Kidney (tissue), 13 donors: ENCODE measurements at regions not wholly inside any gene's neighbourhood (a gene's known extent, or its start where the extent isn't known, plus 50 kb on each side); places are given as distances from the start of the nearest gene placed in this dataset.
"Not testable (repeated sequence)": the region's sequence is repeated elsewhere in the genome, so short reads cannot be mapped to it uniquely, and the experiment has no call there.

Source experiments
- DNase-seq, 5 donors: peaks; one replicate each; pipeline ENCODE4 v3.0.0-alpha.2; 2013 to 2020
- FAIRE-seq: peaks from 2 replicates; lab custom pipeline; 2012; peaks lifted over from hg19 to GRCh38; lab: Jason Lieb, UNC
- H3K27ac ChIP-seq, 2 donors: one replicate each; pipeline ENCODE4 v1.7.0; 2013; ENCODE audit warnings: low read depth in 2 of 2, low read length in 2 of 2, inconsistent platforms in 1 of 2
- H3K27me3 ChIP-seq: one replicate; pipeline ENCODE4 v1.7.1; 2013; ENCODE audit warnings: low read length, inconsistent platforms; ENCODE audit not compliant: control insufficient read depth, insufficient read depth
- H3K36me3 ChIP-seq, 3 donors: one replicate each; pipeline versions ENCODE4 v1.7.0 to v1.7.1; 2013; ENCODE audit warnings: low read length in 3 of 3, control low read depth in 1 of 3, inconsistent platforms in 1 of 3; ENCODE audit not compliant: insufficient read depth in 3 of 3, control insufficient read depth in 2 of 3
- H3K4me1 ChIP-seq, 3 donors: one replicate each; pipeline versions ENCODE4 v1.7.0 to v1.7.1; 2013; ENCODE audit warnings: low read length in 3 of 3, inconsistent platforms in 1 of 3, low read depth in 1 of 3; ENCODE audit not compliant: control insufficient read depth in 2 of 3, insufficient read depth in 2 of 3
- H3K4me3 ChIP-seq, 3 donors: one replicate each; pipeline versions ENCODE4 v1.7.0 to v1.8.1; 2013; ENCODE audit warnings: low read length in 3 of 3, control low read depth in 1 of 3, inconsistent platforms in 1 of 3
- H3K9ac ChIP-seq, 3 donors: one replicate each; pipeline versions ENCODE4 v1.7.0 to v1.7.1; 2013; ENCODE audit warnings: low read length in 3 of 3, control low read depth in 1 of 3, inconsistent platforms in 1 of 3
- H3K9me3 ChIP-seq, 3 donors: one replicate each; pipeline versions ENCODE4 v1.7.0 to v1.7.1; 2013; ENCODE audit warnings: low read length in 3 of 3, control low read depth in 1 of 3, inconsistent platforms in 1 of 3; ENCODE audit not compliant: control insufficient read depth in 2 of 3, insufficient read depth in 1 of 3
- intact Hi-C: fragments of 100-400 bp; cut with DNase I; formaldehyde crosslinking; loops from one replicate; pipeline ENCODE4 v1.11.1; 2022
- TF ChIP-seq, protein P1 (sequence below): IDR thresholded peaks from 3 replicates; pipeline ENCODE4 v1.5.1; 2012; ENCODE audit warnings: mild to moderate bottlenecking, moderate library complexity, borderline replicate concordance; ENCODE audit not compliant: insufficient read depth; ENCODE audit errors: extremely low read depth
- donor health status: control.
- donor health status: control.
- donor health status: control.
- donor health status: control.
- donor health status: control.
- donor health status: DM: yes; HTN: yes; CAD: no.
- donor health status: Normal renal cell carcinoma (clear cell type).

GRCh38 chrX:79477691-79478090 is 110.6 kb upstream of the ITM2A start:
- Histone ChIP-seq H3K9ac (no peak overlapping the region), H3K27ac (no peak overlapping the region), H3K4me3 (no peak overlapping the region), H3K9me3 (no peaks in the 10 kb centered on the region), H3K4me1 (no peaks in the 10 kb centered on the region), H3K27me3 (no peaks in the 10 kb centered on the region), H3K36me3 (no peaks in the 10 kb centered on the region)
- peak in 1 of 5 donors; percentile 4 for DNase-seq
- intact Hi-C loops: no loop called here
- TF ChIP-seq, protein P1, sequence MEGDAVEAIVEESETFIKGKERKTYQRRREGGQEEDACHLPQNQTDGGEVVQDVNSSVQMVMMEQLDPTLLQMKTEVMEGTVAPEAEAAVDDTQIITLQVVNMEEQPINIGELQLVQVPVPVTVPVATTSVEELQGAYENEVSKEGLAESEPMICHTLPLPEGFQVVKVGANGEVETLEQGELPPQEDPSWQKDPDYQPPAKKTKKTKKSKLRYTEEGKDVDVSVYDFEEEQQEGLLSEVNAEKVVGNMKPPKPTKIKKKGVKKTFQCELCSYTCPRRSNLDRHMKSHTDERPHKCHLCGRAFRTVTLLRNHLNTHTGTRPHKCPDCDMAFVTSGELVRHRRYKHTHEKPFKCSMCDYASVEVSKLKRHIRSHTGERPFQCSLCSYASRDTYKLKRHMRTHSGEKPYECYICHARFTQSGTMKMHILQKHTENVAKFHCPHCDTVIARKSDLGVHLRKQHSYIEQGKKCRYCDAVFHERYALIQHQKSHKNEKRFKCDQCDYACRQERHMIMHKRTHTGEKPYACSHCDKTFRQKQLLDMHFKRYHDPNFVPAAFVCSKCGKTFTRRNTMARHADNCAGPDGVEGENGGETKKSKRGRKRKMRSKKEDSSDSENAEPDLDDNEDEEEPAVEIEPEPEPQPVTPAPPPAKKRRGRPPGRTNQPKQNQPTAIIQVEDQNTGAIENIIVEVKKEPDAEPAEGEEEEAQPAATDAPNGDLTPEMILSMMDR: no peak
- FAIRE-seq: peak; percentile 96

DNA sequence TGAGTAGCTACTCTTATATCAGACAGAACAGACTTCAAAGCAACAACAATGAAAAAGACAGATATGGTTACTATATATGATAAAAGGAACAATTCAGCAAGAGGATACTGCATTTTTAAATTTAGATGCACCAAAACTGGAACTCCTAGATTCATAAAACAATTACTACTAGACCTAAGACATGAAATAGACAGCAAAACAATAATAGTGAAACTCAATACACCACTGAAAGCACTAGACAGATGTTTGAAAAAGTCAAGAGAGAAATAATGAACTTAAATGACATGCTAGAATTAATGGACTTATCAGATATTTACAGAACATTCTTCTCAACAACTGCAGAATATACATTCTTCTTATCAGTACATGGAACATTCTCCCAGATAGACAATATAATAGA is 99.5 kb upstream of the ITM2A start:
- intact Hi-C loops: no loop called here
- H3K27ac ChIP-seq: no peak overlapping the region
- FAIRE-seq: no peak
- no peak overlapping the region for H3K9ac ChIP-seq
- no peaks in the 10 kb centered on the region for H3K9me3 ChIP-seq
- H3K4me3 ChIP-seq: no peak overlapping the region
- DNase-seq: no peak
- no peaks in the 10 kb centered on the region for H3K27me3 ChIP-seq
- H3K36me3 ChIP-seq: no peaks in the 10 kb centered on the region
- H3K4me1 ChIP-seq: no peaks in the 10 kb centered on the region
- TF ChIP-seq, protein P1: no peak

DNA sequence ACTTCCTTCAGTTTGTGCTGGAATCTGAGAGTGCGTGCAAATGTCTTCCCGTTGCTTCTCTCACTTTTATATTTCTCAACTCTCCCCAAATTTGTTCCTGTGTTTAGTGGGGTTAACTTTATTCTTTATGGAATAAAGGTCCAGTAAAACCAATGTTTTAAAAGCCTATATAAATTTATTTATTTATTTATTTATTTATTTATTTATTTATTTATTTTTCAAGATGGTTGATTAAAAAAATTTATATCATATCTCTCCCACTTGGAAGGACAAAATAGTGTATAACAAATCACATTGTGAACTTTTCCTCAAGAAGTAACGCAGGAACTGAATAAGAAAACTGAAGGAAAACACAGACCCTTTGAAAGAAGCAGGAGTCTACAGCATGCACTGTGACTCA is 95.3 kb upstream of the ITM2A start:
- H3K36me3 ChIP-seq: no peaks in the 10 kb centered on the region
- H3K4me1 ChIP-seq: no peaks in the 10 kb centered on the region
- DNase-seq (no peak), FAIRE-seq (peak; percentile 88)
- H3K27me3 ChIP-seq: no peaks in the 10 kb centered on the region
- no peak overlapping the region for H3K27ac ChIP-seq
- H3K9ac ChIP-seq: no peak overlapping the region
- intact Hi-C loops: no loop called here
- TF ChIP-seq, protein P1: no peak
- no peak overlapping the region for H3K4me3 ChIP-seq
- H3K9me3 ChIP-seq: no peaks in the 10 kb centered on the region

- H3K36me3 ChIP-seq, intact Hi-C loops, H3K27me3 ChIP-seq, FAIRE-seq, H3K27ac ChIP-seq, H3K9ac ChIP-seq, DNase-seq, H3K9me3 ChIP-seq, H3K4me1 ChIP-seq, H3K4me3 ChIP-seq: not testable (repeated sequence)
Measured at GRCh38 chrX:79456593-79456992, 89.5 kb upstream of the ITM2A start.
